Fibroblast of lung (primary cell): ENCODE measurements at regions not wholly inside any gene's neighbourhood (a gene's known extent, or its start where the extent isn't known, plus 50 kb on each side); places are given as distances from the start of the nearest gene placed in this dataset.

ENCODE experiments used
- DNase-seq, 2 donors: peaks; one replicate each; pipeline versions ENCODE4 v3.0.0 to v3.0.0-alpha.2; 2010; ENCODE audit warnings: low read depth in 2 of 2
- H2AFZ ChIP-seq: 2 replicates; pipeline ENCODE4 v1.5.1; 2012; ENCODE audit warnings: low read length, control low read depth, inconsistent platforms
- H3K27ac ChIP-seq: 2 replicates; pipeline ENCODE4 v1.5.1; 2011; ENCODE audit warnings: low read length, control low read depth; ENCODE audit not compliant: insufficient read depth
- H3K27me3 ChIP-seq: 2 replicates; pipeline ENCODE4 v1.5.1; 2011; ENCODE audit warnings: mild to moderate bottlenecking, low read length; ENCODE audit not compliant: control insufficient read depth, insufficient read depth
- H3K36me3 ChIP-seq: 2 replicates; pipeline ENCODE4 v1.5.1; 2011; ENCODE audit warnings: low read length; ENCODE audit not compliant: control insufficient read depth, insufficient read depth
- H3K4me1 ChIP-seq: 2 replicates; pipeline ENCODE4 v1.5.1; 2011; ENCODE audit warnings: low read length; ENCODE audit not compliant: control insufficient read depth, insufficient read depth; ENCODE audit errors: extremely low read depth
- H3K4me2 ChIP-seq: 2 replicates; pipeline ENCODE4 v1.5.1; 2011; ENCODE audit warnings: low read length, control low read depth; ENCODE audit not compliant: insufficient read depth; ENCODE audit errors: extremely low read depth
- H3K4me3 ChIP-seq, 4 experiments: fragments of 200-600 bp in 1 of 4; sonication (generic) in 1 of 4; replicated peaks in 1 of 4; 2 replicates each; pipeline ENCODE4 v1.5.1; 2011 to 2016; ENCODE audit warnings: low read length in 4 of 4, low read depth in 3 of 4, mild to moderate bottlenecking in 3 of 4, control low read depth in 2 of 4, inconsistent platforms in 1 of 4, mixed read lengths in 1 of 4; ENCODE audit not compliant: insufficient read depth in 1 of 4; ENCODE audit errors: control extremely low read depth in 1 of 4
- H3K79me2 ChIP-seq: 2 replicates; pipeline ENCODE4 v1.5.1; 2012; ENCODE audit warnings: mild to moderate bottlenecking, low read length, inconsistent platforms; ENCODE audit not compliant: control insufficient read depth, insufficient read depth
- H3K9ac ChIP-seq: 2 replicates; pipeline ENCODE4 v1.5.1; 2011; ENCODE audit warnings: mild to moderate bottlenecking, low read length, control low read depth; ENCODE audit not compliant: insufficient read depth
- H3K9me3 ChIP-seq: 2 replicates; pipeline ENCODE4 v1.5.1; 2012; ENCODE audit warnings: low read depth, low read length; ENCODE audit not compliant: control insufficient read depth, insufficient read depth
- H4K20me1 ChIP-seq: 2 replicates; pipeline ENCODE4 v1.5.1; 2011; ENCODE audit warnings: low read length; ENCODE audit not compliant: control insufficient read depth, insufficient read depth; ENCODE audit errors: extremely low read depth
- CTCF ChIP-seq, 2 donors: IDR thresholded peaks in 1 of 2; conservative IDR thresholded peaks in 1 of 2; 1 replicate in 1 of 2; 2 replicates in 1 of 2; pipeline ENCODE4 v1.5.1; 2011 to 2012; ENCODE audit warnings: low read length in 2 of 2, control low read depth in 1 of 2, inconsistent platforms in 1 of 2, low read depth in 1 of 2, mild to moderate bottlenecking in 1 of 2
- EZH2 ChIP-seq: IDR thresholded peaks from 2 replicates; pipeline ENCODE4 v1.5.1; 2012; ENCODE audit warnings: low read length, control low read depth, mild to moderate bottlenecking; ENCODE audit errors: missing control alignments

DNA sequence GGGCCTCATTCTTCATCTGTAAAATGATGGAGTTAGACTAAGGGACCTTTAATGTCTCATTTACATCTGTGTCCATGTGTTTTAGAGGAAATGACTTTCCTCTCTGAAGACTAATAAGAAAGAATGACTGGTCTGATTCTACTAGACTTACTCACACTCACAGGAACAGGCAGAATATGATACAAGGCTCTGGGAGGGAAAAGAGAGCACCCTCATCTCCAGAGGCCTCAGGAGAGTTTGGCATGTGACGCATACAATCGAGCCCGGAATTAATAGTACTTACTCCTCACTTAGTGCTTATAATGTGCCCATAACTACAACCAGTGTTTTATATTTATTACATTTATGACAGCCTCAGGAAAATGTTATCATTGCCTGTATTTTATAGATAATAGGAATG lies 608.7 kb downstream of the KCTD16 start:
- Histone ChIP-seq H3K79me2 (no peaks in the 10 kb centered on the region), H3K4me2 (no peak overlapping the region), H4K20me1 (no peaks in the 10 kb centered on the region), H3K4me3 (no peak overlapping the region), H3K9ac (no peak overlapping the region), H3K27ac (no peak overlapping the region), H3K36me3 (no peaks in the 10 kb centered on the region), H3K4me1 (no peaks in the 10 kb centered on the region), H3K9me3 (no peaks in the 10 kb centered on the region), H2AFZ (no peak overlapping the region), H3K27me3 (no peaks in the 10 kb centered on the region)
- TF ChIP-seq EZH2 (no peak), CTCF (conservative IDR thresholded peaks at IDR 0.05 in 1 of 2, IDR thresholded peaks at IDR 0.05 in 1 of 2; ENCODE audit: low read depth in 1 of 2, low read length in 2 of 2) (no peak)
- DNase-seq = peak in 1 of 2 donors; percentile 25

GRCh38 chr5:144778561-144778960 lies 607.9 kb downstream of the KCTD16 start:
- H3K4me2 ChIP-seq = no peak overlapping the region
- peak; percentile 2 to 42 for DNase-seq

GRCh38 chr5:144774197-144774596 lies 603.5 kb downstream of the KCTD16 start:
- TF ChIP-seq EZH2 = no peak
- TF ChIP-seq CTCF (conservative IDR thresholded peaks at IDR 0.05 in 1 of 2, IDR thresholded peaks at IDR 0.05 in 1 of 2; ENCODE audit: low read depth in 1 of 2, low read length in 2 of 2) = no peak
- DNase-seq = no peak
- Histone ChIP-seq H3K27me3 (no peaks in the 10 kb centered on the region), H3K4me2 (no peak overlapping the region), H3K4me3 (no peak overlapping the region), H3K9ac (no peak overlapping the region), H3K9me3 (no peaks in the 10 kb centered on the region), H2AFZ (no peak overlapping the region), H3K79me2 (no peaks in the 10 kb centered on the region), H3K4me1 (no peaks in the 10 kb centered on the region), H3K36me3 (no peaks in the 10 kb centered on the region), H3K27ac (no peak overlapping the region), H4K20me1 (no peaks in the 10 kb centered on the region)

More at GRCh38 chr5:144778561-144778960, 607.9 kb downstream of the KCTD16 start:
- no peaks in the 10 kb centered on the region for H3K9me3 ChIP-seq
- no peak overlapping the region for H3K4me3 ChIP-seq
- no peaks in the 10 kb centered on the region for H3K4me1 ChIP-seq
- TF ChIP-seq CTCF (conservative IDR thresholded peaks at IDR 0.05 in 1 of 2, IDR thresholded peaks at IDR 0.05 in 1 of 2; ENCODE audit: low read depth in 1 of 2, low read length in 2 of 2) (no peak), EZH2 (no peak)
- no peaks in the 10 kb centered on the region for H3K79me2 ChIP-seq
- H2AFZ ChIP-seq = no peak overlapping the region
- H3K27me3 ChIP-seq = no peaks in the 10 kb centered on the region
- H3K27ac ChIP-seq = no peak overlapping the region
- no peaks in the 10 kb centered on the region for H3K36me3 ChIP-seq
- H3K9ac ChIP-seq = no peak overlapping the region
- H4K20me1 ChIP-seq = no peaks in the 10 kb centered on the region
